Left renal pelvis (tissue), 4 donors: ENCODE measurements at regions not wholly inside any gene's neighbourhood (a gene's known extent, or its start where the extent isn't known, plus 50 kb on each side); places are given as distances from the start of the nearest gene placed in this dataset.

Experiments
- DNase-seq, 4 donors: peaks; one replicate each; pipeline ENCODE4 v3.0.0-alpha.2; 2013; ENCODE audit warnings: low read depth in 4 of 4, low spot score in 3 of 4

- DNase-seq: no peak
Measured at GRCh38 chr16:26644912-26645543, 421.7 kb upstream of the C16orf82 start.

GRCh38 chr16:26645614-26646013 is 421.1 kb upstream of the C16orf82 start:
- no peak for DNase-seq

- no peak for DNase-seq
Measured at GRCh38 chr16:26647870-26648269, 418.9 kb upstream of the C16orf82 start.

- no peak for DNase-seq
Measured at GRCh38 chr16:26648851-26649250, 417.9 kb upstream of the C16orf82 start.

GRCh38 chr16:26649381-26650045 is 417.2 kb upstream of the C16orf82 start:
- no peak for DNase-seq

GRCh38 chr16:26651464-26651863 is 415.3 kb upstream of the C16orf82 start:
- no peak for DNase-seq

- DNase-seq: no peak
Measured at GRCh38 chr16:26651884-26652283, 414.8 kb upstream of the C16orf82 start.

- no peak for DNase-seq
Measured at GRCh38 chr16:26658486-26658885, 408.2 kb upstream of the C16orf82 start.

GRCh38 chr16:26658915-26659314 is 407.8 kb upstream of the C16orf82 start:
- no peak for DNase-seq

GRCh38 chr16:26664086-26664485 is 402.6 kb upstream of the C16orf82 start:
- DNase-seq: no peak

- no peak for DNase-seq
Measured at GRCh38 chr16:26665166-26665939, 401.4 kb upstream of the C16orf82 start.

GRCh38 chr16:26666486-26666885 is 400.2 kb upstream of the C16orf82 start:
- DNase-seq: no peak

- DNase-seq: no peak
Measured at GRCh38 chr16:26667307-26667706, 399.4 kb upstream of the C16orf82 start.

- no peak for DNase-seq
Measured at GRCh38 chr16:26668026-26668425, 398.7 kb upstream of the C16orf82 start.

- no peak for DNase-seq
Measured at GRCh38 chr16:26672206-26672605, 394.5 kb upstream of the C16orf82 start.

GRCh38 chr16:26673011-26673410 is 393.7 kb upstream of the C16orf82 start:
- DNase-seq: no peak

- DNase-seq: no peak
Measured at GRCh38 chr16:26680671-26681070, 386.1 kb upstream of the C16orf82 start.

- no peak for DNase-seq
Measured at GRCh38 chr16:26688105-26688504, 378.6 kb upstream of the C16orf82 start.

GRCh38 chr16:26688699-26689098 is 378.0 kb upstream of the C16orf82 start:
- no peak for DNase-seq

- DNase-seq: no peak
Measured at GRCh38 chr16:26692658-26693057, 374.1 kb upstream of the C16orf82 start.

GRCh38 chr16:26697807-26698206 is 368.9 kb upstream of the C16orf82 start:
- no peak for DNase-seq

- no peak for DNase-seq
Measured at GRCh38 chr16:26700250-26700649, 366.5 kb upstream of the C16orf82 start.
